ENCODE measurements at regions not wholly inside any gene's neighbourhood (a gene's known extent, or its start where the extent isn't known, plus 50 kb on each side); places are given as distances from the start of the nearest gene placed in this dataset.

- Mint-ChIP-seq H3K4me3 (no peak overlapping the region), H3K4me1 (no peaks in the 10 kb centered on the region), H3K36me3 (no peaks in the 10 kb centered on the region), H3K27me3 (peaks cover 2 to 10% of the 10 kb centered on the region in 2 donors), H3K27ac (no peak overlapping the region), H3K9me3 (peaks cover 0 to 2% (median 0%) of the 10 kb centered on the region in 5 donors)
- Histone ChIP-seq H3K4me1 (ENCODE audit: insufficient read depth, low read length) (no peaks in the 10 kb centered on the region), H3K36me3 (ENCODE audit: insufficient read depth, low read length) (no peaks in the 10 kb centered on the region), H3K27ac (ENCODE audit: low read depth, low read length) (no peak overlapping the region), H3K27me3 (ENCODE audit: insufficient read depth, low read length, poor library complexity, severe bottlenecking) (no peaks in the 10 kb centered on the region), H3K4me3 (ENCODE audit: low read length) (no peak overlapping the region), H3K9me3 (ENCODE audit: low read length) (no peaks in the 10 kb centered on the region)
- ChIA-PET CTCF (no interaction called here), POLR2A (no interaction called here)
- no peak for DNase-seq
Observed at GRCh38 chr5:35336230-35336629, 105.9 kb upstream of the PRLR start.

GRCh38 chr5:35335752-35336151, 105.5 kb upstream of the PRLR start:
- CTCF ChIA-PET, result no interaction called here
- Mint-ChIP-seq H3K27me3 (peaks cover 2 to 10% of the 10 kb centered on the region in 2 donors), H3K9me3 (peaks cover 0 to 2% (median 0%) of the 10 kb centered on the region in 5 donors)

GRCh38 chr5:35333366-35333765, 103.1 kb upstream of the PRLR start:
- Histone ChIP-seq H3K27me3 (ENCODE audit: insufficient read depth, low read length, poor library complexity, severe bottlenecking) (no peaks in the 10 kb centered on the region), H3K9me3 (ENCODE audit: low read length) (no peaks in the 10 kb centered on the region), H3K27ac (ENCODE audit: low read depth, low read length) (no peak overlapping the region), H3K36me3 (ENCODE audit: insufficient read depth, low read length) (no peaks in the 10 kb centered on the region), H3K4me1 (ENCODE audit: insufficient read depth, low read length) (no peaks in the 10 kb centered on the region), H3K4me3 (ENCODE audit: low read length) (no peak overlapping the region)
- no peak overlapping the region for H3K27ac Mint-ChIP-seq
- H3K36me3 Mint-ChIP-seq, result no peaks in the 10 kb centered on the region
- no peak for DNase-seq
- H3K27me3 Mint-ChIP-seq, result peaks cover 2 to 5% of the 10 kb centered on the region in 2 donors
- no peaks in the 10 kb centered on the region for H3K4me1 Mint-ChIP-seq
- H3K4me3 Mint-ChIP-seq, result no peak overlapping the region
- no peaks in the 10 kb centered on the region for H3K9me3 Mint-ChIP-seq
- CTCF ChIA-PET, result no interaction called here
- POLR2A ChIA-PET, result no interaction called here

More at GRCh38 chr5:35335752-35336151, 105.5 kb upstream of the PRLR start:
- Histone ChIP-seq H3K9me3 (ENCODE audit: low read length) (no peaks in the 10 kb centered on the region), H3K27ac (ENCODE audit: low read depth, low read length) (no peak overlapping the region), H3K4me3 (ENCODE audit: low read length) (no peak overlapping the region), H3K36me3 (ENCODE audit: insufficient read depth, low read length) (no peaks in the 10 kb centered on the region), H3K4me1 (ENCODE audit: insufficient read depth, low read length) (no peaks in the 10 kb centered on the region), H3K27me3 (ENCODE audit: insufficient read depth, low read length, poor library complexity, severe bottlenecking) (no peaks in the 10 kb centered on the region)
- H3K36me3 Mint-ChIP-seq, result no peaks in the 10 kb centered on the region
- POLR2A ChIA-PET, result no interaction called here
- H3K4me1 Mint-ChIP-seq, result no peaks in the 10 kb centered on the region
- no peak overlapping the region for H3K4me3 Mint-ChIP-seq
- H3K27ac Mint-ChIP-seq, result no peak overlapping the region
- DNase-seq, result no peak

GRCh38 chr5:35331956-35332950, 102.0 kb upstream of the PRLR start:
- DNase-seq, result no peak
- H3K4me3 Mint-ChIP-seq, result no peak overlapping the region
- H3K27ac ChIP-seq (ENCODE audit: low read depth, low read length), result no peak overlapping the region
- H3K4me3 ChIP-seq (ENCODE audit: low read length), result no peak overlapping the region
- H3K4me1 ChIP-seq (ENCODE audit: insufficient read depth, low read length), result no peaks in the 10 kb centered on the region
- H3K27me3 Mint-ChIP-seq, result peaks cover 2 to 5% of the 10 kb centered on the region in 2 donors
- H3K27ac Mint-ChIP-seq, result no peak overlapping the region
- H3K9me3 ChIP-seq (ENCODE audit: low read length), result no peaks in the 10 kb centered on the region
- no peaks in the 10 kb centered on the region for H3K27me3 ChIP-seq (ENCODE audit: insufficient read depth, low read length, poor library complexity, severe bottlenecking)
- no peaks in the 10 kb centered on the region for H3K36me3 ChIP-seq (ENCODE audit: insufficient read depth, low read length)
- no peaks in the 10 kb centered on the region for H3K9me3 Mint-ChIP-seq
- ChIA-PET POLR2A (no interaction called here), CTCF (no interaction called here)
- no peaks in the 10 kb centered on the region for H3K36me3 Mint-ChIP-seq
- H3K4me1 Mint-ChIP-seq, result no peaks in the 10 kb centered on the region

GRCh38 chr5:35325836-35326235, 95.5 kb upstream of the PRLR start:
- Mint-ChIP-seq H3K4me1 (no peaks in the 10 kb centered on the region), H3K4me3 (no peak overlapping the region), H3K27ac (no peak overlapping the region), H3K27me3 (peaks cover 2 to 14% of the 10 kb centered on the region in 2 donors), H3K36me3 (no peaks in the 10 kb centered on the region), H3K9me3 (peaks cover 0 to 4% (median 0%) of the 10 kb centered on the region in 5 donors)
- no peak for DNase-seq
- POLR2A ChIA-PET, result no interaction called here
- H3K4me1 ChIP-seq (ENCODE audit: insufficient read depth, low read length), result no peaks in the 10 kb centered on the region
- no peak overlapping the region for H3K4me3 ChIP-seq (ENCODE audit: low read length)
- CTCF ChIA-PET, result no interaction called here
- no peak overlapping the region for H3K27ac ChIP-seq (ENCODE audit: low read depth, low read length)
- H3K9me3 ChIP-seq (ENCODE audit: low read length), result no peaks in the 10 kb centered on the region
- no peaks in the 10 kb centered on the region for H3K27me3 ChIP-seq (ENCODE audit: insufficient read depth, low read length, poor library complexity, severe bottlenecking)
- H3K36me3 ChIP-seq (ENCODE audit: insufficient read depth, low read length), result no peaks in the 10 kb centered on the region

GRCh38 chr5:35324679-35325078, 94.4 kb upstream of the PRLR start:
- H3K4me3 Mint-ChIP-seq, result no peak overlapping the region

GRCh38 chr5:35324201-35324600, 93.9 kb upstream of the PRLR start:
- H3K9me3 ChIP-seq (ENCODE audit: low read length), result no peaks in the 10 kb centered on the region
- H3K27me3 Mint-ChIP-seq, result peaks cover 2 to 17% of the 10 kb centered on the region in 2 donors
- H3K4me1 Mint-ChIP-seq, result peaks cover 0 to 8% (median 0%) of the 10 kb centered on the region in 3 donors
- no peaks in the 10 kb centered on the region for H3K36me3 ChIP-seq (ENCODE audit: insufficient read depth, low read length)
- H3K27ac ChIP-seq (ENCODE audit: low read depth, low read length), result no peak overlapping the region
- no peak for DNase-seq
- no peak overlapping the region for H3K27ac Mint-ChIP-seq
- no peak overlapping the region for H3K4me3 ChIP-seq (ENCODE audit: low read length)
- ChIA-PET POLR2A (no interaction called here), CTCF (no interaction called here)
- H3K27me3 ChIP-seq (ENCODE audit: insufficient read depth, low read length, poor library complexity, severe bottlenecking), result no peaks in the 10 kb centered on the region
- no peaks in the 10 kb centered on the region for H3K36me3 Mint-ChIP-seq
- no peak overlapping the region for H3K4me3 Mint-ChIP-seq
- H3K4me1 ChIP-seq (ENCODE audit: insufficient read depth, low read length), result no peaks in the 10 kb centered on the region
- peaks cover 0 to 6% (median 0%) of the 10 kb centered on the region in 5 donors for H3K9me3 Mint-ChIP-seq

More at GRCh38 chr5:35324679-35325078, 94.4 kb upstream of the PRLR start:
- DNase-seq, result no peak
- Mint-ChIP-seq H3K4me1 (peaks cover 0 to 5% (median 0%) of the 10 kb centered on the region in 3 donors), H3K27ac (no peak overlapping the region), H3K9me3 (peaks cover 0 to 6% (median 0%) of the 10 kb centered on the region in 5 donors), H3K27me3 (peaks cover 2 to 15% of the 10 kb centered on the region in 2 donors), H3K36me3 (no peaks in the 10 kb centered on the region)
- CTCF ChIA-PET, result no interaction called here
- no peak overlapping the region for H3K27ac ChIP-seq (ENCODE audit: low read depth, low read length)
- H3K4me3 ChIP-seq (ENCODE audit: low read length), result no peak overlapping the region
- H3K36me3 ChIP-seq (ENCODE audit: insufficient read depth, low read length), result no peaks in the 10 kb centered on the region
- POLR2A ChIA-PET, result no interaction called here
- H3K4me1 ChIP-seq (ENCODE audit: insufficient read depth, low read length), result no peaks in the 10 kb centered on the region
- no peaks in the 10 kb centered on the region for H3K27me3 ChIP-seq (ENCODE audit: insufficient read depth, low read length, poor library complexity, severe bottlenecking)
- H3K9me3 ChIP-seq (ENCODE audit: low read length), result no peaks in the 10 kb centered on the region

- peaks cover 0 to 8% (median 0%) of the 10 kb centered on the region in 3 donors for H3K4me1 Mint-ChIP-seq
- H3K27ac ChIP-seq (ENCODE audit: low read depth, low read length), result no peak overlapping the region
- H3K4me1 ChIP-seq (ENCODE audit: insufficient read depth, low read length), result no peaks in the 10 kb centered on the region
- peaks cover 0 to 3% (median 0%) of the 10 kb centered on the region in 5 donors for H3K9me3 Mint-ChIP-seq
- no peaks in the 10 kb centered on the region for H3K9me3 ChIP-seq (ENCODE audit: low read length)
- ChIA-PET CTCF (no interaction called here), POLR2A (no interaction called here)
- H3K4me3 ChIP-seq (ENCODE audit: low read length), result no peak overlapping the region
- no peak overlapping the region for H3K27ac Mint-ChIP-seq
- H3K27me3 ChIP-seq (ENCODE audit: insufficient read depth, low read length, poor library complexity, severe bottlenecking), result no peaks in the 10 kb centered on the region
- DNase-seq, result no peak
- no peaks in the 10 kb centered on the region for H3K36me3 ChIP-seq (ENCODE audit: insufficient read depth, low read length)
- H3K27me3 Mint-ChIP-seq, result peaks cover 5 to 17% of the 10 kb centered on the region in 2 donors
- H3K36me3 Mint-ChIP-seq, result no peaks in the 10 kb centered on the region
- H3K4me3 Mint-ChIP-seq, result no peak overlapping the region
Observed at GRCh38 chr5:35320029-35320428, 89.7 kb upstream of the PRLR start.

Measured in CD8-positive, alpha-beta memory T cell (primary cell).